HepG2 (cell line): ENCODE measurements at regions not wholly inside any gene's neighbourhood (a gene's known extent, or its start where the extent isn't known, plus 50 kb on each side); places are given as distances from the start of the nearest gene placed in this dataset.

ENCODE experiments used
- small RNA-seq, 3 experiments: library from RNA; depleted of rRNA; stranded (forward); fragments of <200 nt; gene quantifications; one replicate each; pipeline ENCODE3, GENCODE V24; 2012; ENCODE audit warnings: low read depth in 2 of 3, low replicate concordance in 1 of 3; ENCODE audit not compliant: insufficient read length in 3 of 3, insufficient read depth in 2 of 3

Small RNA genes in the stretch of these regions (small RNA-seq; reads per million reads assigned to genes)
- gene HIGD1AP3 (0 reads per million in 3 experiments), gene SUMO2P6 (0 reads per million in 3 experiments)
